HG03066 (cell line): ENCODE measurements at regions not wholly inside any gene's neighbourhood (a gene's known extent, or its start where the extent isn't known, plus 50 kb on each side); places are given as distances from the start of the nearest gene placed in this dataset.
"Not testable (repeated sequence)": the region's sequence is repeated elsewhere in the genome, so short reads cannot be mapped to it uniquely, and the experiment has no call there.

Experiments
- ATAC-seq: cut with Tn5 transposase; IDR thresholded peaks from one replicate; pipeline ENCODE4 v1.9.1; 2021; ENCODE audit warnings: low read depth; ENCODE audit not compliant: unreplicated experiment

- no peak for ATAC-seq
Measured at GRCh38 chr6:78489874-78490273, 377.5 kb upstream of the IRAK1BP1 start.

DNA sequence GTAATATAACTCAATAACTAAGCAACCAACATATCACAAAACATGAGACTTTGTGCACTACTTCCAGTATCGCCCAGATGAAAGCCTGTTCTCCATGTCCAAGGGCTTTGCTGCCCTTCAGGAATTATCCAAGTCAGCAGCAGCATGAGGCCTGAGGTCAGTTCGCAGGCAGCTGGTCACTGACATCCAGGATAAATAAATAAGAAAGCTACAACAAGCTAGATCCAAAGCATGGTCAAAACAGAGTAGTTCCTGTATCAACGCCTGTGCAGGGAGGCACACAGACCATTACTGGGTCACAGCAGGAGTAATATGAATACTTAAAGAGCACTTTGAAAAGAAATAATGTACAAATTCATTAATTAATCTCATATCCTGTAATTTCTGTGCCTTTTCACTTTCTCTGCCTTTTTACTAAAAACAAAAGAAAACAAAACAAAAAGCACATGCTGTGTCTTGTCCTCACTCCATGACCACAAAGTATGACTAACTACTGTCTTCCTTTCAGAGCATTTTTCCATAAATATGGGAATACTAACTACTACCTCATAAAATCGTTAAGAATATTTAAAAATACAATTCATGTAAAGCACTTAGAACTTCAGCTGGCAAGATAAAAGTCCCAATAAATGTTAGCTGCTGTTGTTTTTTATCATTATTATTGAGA lies 374.9 kb upstream of the IRAK1BP1 start:
- no peak for ATAC-seq

- ATAC-seq: no peak
Measured at GRCh38 chr6:78500299-78501089, 366.9 kb upstream of the IRAK1BP1 start.

DNA sequence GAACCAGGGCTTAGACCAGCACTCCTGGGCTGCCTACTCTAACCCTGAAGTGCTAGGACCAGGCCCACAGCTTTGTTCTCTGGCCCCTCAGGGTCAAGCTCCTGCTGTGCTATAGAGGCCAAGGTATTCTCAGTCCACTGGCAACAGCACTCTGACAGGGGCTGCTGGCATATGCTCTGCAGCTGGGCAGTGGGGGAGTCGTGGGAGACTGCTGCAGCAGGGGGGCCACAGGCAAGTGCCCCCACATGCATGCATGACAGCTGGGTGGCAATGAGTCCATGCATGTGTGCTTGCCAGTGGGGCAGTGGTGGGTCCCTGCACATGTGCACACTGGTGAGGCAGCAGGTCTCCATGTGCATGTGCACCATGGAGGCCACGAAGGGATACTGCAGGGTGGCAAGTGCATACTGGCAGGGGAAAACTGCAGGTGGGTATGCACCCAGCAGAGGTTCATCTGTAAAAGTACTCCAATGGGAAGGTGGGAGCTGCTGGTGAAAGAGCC lies 364.9 kb upstream of the IRAK1BP1 start:
- no peak for ATAC-seq

DNA sequence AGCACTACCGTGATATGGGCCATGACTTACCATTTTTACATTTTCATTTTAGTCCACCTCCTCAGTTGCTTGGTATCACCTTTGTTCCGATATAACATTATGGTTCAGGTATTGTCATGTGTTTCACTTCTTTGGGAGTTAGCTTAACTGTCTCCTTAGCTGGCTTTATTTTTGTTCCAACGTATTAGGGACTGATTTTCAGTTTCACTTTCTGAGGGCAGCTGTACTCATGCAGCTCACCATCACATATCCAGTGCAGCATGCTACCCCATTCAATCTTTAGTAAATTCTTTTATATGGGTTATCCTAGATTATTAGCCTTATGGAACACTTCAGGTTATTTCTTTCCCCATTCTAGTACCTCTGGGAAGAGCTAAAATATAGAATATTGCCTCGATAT lies 362.2 kb upstream of the IRAK1BP1 start:
- ATAC-seq: no peak

DNA sequence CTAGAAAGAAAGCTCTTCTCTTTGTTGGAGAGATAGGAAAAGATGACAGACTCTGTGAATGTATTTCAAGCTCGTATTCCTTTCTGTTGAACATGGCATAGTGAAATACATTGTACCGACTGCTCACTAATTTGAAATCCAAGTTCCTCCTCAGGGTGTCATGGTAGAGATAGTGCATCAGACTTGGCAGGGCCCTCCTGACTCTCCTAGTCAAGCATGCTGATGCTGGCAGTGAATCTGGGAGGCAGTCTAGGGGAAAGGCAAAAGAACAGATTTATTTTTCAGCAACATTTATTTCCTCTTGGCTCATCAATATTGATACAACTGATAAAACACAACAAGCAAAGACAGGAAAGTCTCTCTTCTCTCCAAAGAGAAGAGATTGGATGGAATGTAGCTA lies 356.3 kb upstream of the IRAK1BP1 start:
- no peak for ATAC-seq

DNA sequence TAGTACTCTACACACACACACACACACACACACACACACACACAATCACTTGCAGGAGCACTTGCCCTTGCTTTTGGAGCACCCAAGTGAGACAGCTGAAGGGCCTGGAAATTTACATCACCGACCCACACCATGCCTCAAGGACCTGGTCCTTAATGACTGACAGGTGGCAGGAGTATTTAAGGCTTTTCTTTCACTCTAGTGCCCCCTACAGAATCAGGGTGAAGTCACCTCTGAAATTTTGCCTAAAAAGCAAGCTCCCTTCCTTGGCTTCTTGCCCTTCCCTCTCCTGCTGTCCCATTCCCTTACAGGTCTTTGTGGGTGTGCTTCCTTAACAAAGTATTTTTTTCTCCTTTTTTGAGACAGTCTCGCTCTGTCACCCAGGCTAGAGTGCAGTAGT lies 353.5 kb upstream of the IRAK1BP1 start:
- ATAC-seq: no peak

DNA sequence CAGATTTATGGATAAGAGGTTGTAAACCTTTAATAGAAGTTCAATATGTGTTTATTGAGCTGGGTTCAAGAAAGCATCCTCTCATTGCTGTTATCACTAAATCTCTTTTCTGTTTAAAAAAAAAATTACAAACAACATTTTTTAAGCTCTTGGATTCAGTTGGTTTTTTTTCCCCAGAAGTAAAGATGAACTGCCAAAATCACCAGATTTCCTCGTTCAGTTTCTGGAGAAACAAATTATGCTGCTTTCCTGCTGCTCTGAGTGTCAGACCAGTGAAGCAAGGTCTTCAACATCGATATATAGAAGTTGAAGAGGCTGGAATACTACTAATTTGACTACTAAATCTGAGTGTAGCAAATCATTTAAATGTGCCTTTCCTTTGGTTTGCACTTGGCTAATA lies 352.1 kb upstream of the IRAK1BP1 start:
- no peak for ATAC-seq

DNA sequence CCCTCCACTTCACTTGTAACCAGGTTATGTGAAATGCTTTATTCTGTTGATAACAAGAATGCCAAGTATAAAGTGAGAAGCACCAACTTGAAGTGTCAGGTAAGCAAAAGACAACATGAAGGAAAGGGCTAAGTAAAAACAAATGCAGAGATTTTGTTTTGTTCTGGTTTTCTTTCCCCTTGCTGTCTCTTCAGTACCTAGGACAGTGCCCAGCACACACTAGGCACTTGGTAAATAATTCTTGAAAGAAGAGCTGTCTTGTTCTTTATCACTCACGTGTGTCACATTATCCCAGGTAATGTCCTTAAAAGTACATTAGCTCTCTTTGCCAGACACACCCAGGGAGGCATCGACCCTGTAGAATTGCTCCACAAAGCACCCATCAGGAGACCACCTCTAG lies 350.0 kb upstream of the IRAK1BP1 start:
- ATAC-seq: no peak

- ATAC-seq: no peak
Measured at GRCh38 chr6:78523622-78524021, 343.7 kb upstream of the IRAK1BP1 start.

DNA sequence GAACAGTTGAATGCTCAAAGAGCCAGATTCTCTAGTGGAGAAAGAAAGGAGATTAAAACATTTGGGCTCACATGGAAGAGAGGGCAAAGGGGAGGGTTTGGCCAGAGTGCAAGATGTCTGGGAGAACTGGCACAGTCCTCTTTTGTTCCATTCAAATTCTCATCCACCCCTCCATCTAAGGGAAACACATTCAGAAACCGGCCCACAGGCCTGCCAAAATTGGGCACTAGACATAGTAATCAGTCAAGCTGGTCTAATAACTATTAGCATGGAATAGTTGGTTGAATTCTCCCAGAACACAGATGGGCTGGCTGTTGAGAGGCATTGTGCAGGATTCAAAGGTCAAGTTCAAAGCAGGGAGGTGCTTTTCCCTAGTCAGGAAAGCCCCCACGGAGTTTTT lies 341.4 kb upstream of the IRAK1BP1 start:
- ATAC-seq: no peak

- ATAC-seq: no peak
Measured at GRCh38 chr6:78526432-78526831, 340.9 kb upstream of the IRAK1BP1 start.

DNA sequence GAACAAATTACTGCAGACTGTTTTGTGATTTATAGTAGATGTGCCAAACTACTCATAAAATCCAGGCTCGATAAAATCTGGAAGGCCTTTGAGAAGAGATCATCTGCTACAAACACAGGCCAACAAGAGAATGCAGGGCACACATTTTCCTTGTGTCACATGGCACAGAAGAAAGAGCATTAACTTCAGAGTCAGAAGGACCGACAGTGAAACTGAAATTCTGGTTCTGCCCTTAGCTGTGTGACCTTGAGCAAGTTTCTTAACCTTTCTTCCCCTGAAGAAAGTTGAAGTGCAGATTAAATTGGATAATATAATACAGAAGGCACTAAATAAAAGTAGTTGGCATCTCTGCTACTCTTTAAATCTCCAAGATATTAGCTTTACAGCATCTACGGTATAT lies 338.4 kb upstream of the IRAK1BP1 start:
- ATAC-seq: no peak

GRCh38 chr6:78530208-78530607 lies 337.1 kb upstream of the IRAK1BP1 start:
- ATAC-seq: no peak

DNA sequence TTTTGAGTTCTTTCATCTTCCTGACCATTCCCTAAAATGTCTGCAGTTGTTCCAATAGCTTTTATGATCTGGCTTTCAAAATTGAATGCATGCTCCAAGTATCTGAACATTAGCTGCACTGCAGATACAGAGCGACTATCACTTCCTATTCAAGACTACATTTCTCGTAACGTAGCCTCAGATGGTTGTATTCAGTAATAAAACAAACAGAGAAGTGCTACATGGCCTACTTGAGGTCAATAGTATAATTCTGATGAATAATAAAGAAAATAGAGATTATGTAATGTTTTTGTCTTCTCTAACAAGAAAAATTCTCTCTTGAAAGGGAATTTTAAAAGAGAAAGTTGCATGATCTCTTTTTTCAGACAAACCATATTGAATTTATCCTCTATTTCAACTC lies 333.9 kb upstream of the IRAK1BP1 start:
- no peak for ATAC-seq

DNA sequence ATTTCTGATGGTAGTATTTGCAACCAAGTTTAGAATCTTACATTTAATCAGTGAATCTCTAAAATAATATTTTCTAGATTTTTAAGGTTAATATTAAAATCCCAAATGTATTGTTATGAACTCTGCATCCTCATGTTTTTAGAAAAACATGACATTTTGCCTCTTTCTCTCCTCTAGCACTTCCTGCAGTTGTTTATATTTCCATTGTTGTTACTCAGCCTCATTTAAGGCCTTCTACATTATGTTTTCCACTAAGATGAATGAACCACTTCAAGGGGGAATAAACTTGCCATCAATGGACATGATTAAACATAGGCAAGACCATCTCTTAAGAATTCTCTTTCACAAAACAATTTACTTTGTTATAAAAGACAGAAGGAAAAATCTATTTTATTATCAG lies 333.5 kb upstream of the IRAK1BP1 start:
- no peak for ATAC-seq

DNA sequence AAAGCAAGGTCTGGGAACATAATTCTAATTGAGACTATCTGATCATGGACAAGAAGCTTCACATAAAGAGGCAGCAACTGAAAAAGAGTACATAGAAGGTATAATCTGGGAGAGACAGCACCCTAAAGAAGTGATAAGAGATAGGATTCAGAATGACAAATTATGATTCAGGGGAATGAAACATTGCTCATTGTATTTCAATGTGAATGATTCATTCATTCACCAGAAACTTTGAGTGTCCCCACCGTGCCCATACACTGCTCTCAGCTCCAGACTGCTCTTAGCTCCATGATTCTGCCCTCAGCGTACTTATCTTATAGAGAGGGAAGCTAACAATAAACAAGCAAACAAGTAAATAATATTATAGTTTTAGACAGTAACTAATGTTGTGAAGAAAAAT lies 329.3 kb upstream of the IRAK1BP1 start:
- ATAC-seq: no peak

- ATAC-seq: not testable (repeated sequence)
Measured at GRCh38 chr6:78547636-78548035, 319.7 kb upstream of the IRAK1BP1 start.

- no peak for ATAC-seq
Measured at GRCh38 chr6:78551361-78551760, 316.0 kb upstream of the IRAK1BP1 start.

- no peak for ATAC-seq
Measured at GRCh38 chr6:78552435-78552834, 314.9 kb upstream of the IRAK1BP1 start.

DNA sequence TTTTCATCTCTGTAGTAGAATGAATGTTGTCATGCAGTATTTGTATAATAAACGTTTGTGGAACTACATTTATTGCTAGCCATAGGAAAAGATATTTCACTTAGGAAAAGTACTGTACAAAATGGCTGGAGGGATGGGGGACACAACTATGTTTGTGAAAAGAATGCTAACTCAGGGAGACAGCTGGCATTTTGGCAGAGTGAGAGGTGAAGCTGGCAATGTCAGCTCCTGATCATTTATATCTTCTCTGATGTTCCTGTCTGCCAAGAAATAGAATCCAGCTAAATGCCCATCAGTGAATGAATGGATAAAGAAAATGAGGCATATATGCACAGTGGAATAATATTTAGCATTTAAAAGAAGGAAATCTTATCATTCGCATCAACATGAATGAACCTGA lies 313.0 kb upstream of the IRAK1BP1 start:
- ATAC-seq: no peak

DNA sequence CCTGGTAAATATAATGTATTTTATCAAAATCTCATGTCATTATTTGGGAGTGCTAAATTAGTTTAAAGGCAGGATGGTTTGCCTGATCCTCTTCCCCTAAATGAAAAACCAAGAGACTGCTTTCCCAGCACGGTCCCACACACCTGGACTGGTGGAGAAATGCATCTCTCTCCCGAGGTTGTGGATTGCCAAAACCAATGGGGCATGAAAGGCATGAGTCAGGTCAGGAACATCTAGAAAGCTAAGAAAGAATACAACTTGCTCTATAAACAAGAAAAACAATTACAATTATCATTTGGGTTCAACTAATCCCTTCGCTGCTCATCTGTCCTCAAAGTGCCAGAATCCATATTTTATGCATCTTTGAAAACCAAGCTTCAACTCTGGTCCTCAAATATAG lies 308.3 kb upstream of the IRAK1BP1 start:
- no peak for ATAC-seq
